OCI-LY3 (cell line): ENCODE measurements at regions not wholly inside any gene's neighbourhood (a gene's known extent, or its start where the extent isn't known, plus 50 kb on each side); places are given as distances from the start of the nearest gene placed in this dataset.

ENCODE experiments used
- CTCF ChIP-seq: fragments of 200-600, 300-600 bp; sonication (generic); IDR thresholded peaks from 2 replicates; pipeline ENCODE4 v1.5.1; 2014; ENCODE audit warnings: antibody characterized with exemption, low read length, low read depth
- EZH2phosphoT487 ChIP-seq: fragments of 200-600 bp; shearing (Covaris generic); IDR thresholded peaks from 2 replicates; pipeline ENCODE4 v1.6.1; 2018; ENCODE audit warnings: antibody characterized with exemption, mixed run types, low read depth

- TF ChIP-seq CTCF: no peak
- TF ChIP-seq EZH2phosphoT487: no peak
Observed at GRCh38 chr4:136812100-136812880, 720.0 kb downstream of the PCDH18 start.
